Caco-2 (cell line): ENCODE measurements at regions not wholly inside any gene's neighbourhood (a gene's known extent, or its start where the extent isn't known, plus 50 kb on each side); places are given as distances from the start of the nearest gene placed in this dataset.

Experiments
- BruUV-seq: library from RNA; stranded (reverse); fragments of 400-500 nt; replicated peaks from 2 replicates; lab custom pipeline; 2021; lab: Mats Ljungman, UMichigan
- CTCF ChIA-PET: fragments of 300-600 bp; sonication (Branson Sonifier 250); formaldehyde crosslinking; loops from one replicate; lab custom pipeline; 2022; ENCODE audit warnings: antibody characterized with exemption; lab: Charles Lee
- POLR2A ChIA-PET: fragments of 300-600 bp; sonication (Branson Sonifier 250); formaldehyde crosslinking; loops from one replicate; lab custom pipeline; 2022; ENCODE audit warnings: antibody characterized with exemption; lab: Charles Lee
- DNase-seq, 2 experiments: peaks; one replicate each; pipeline versions ENCODE4 v3.0.0 to v3.0.0-alpha.2; 2020 to 2022
- H3K27me3 ChIP-seq: replicated peaks from 2 replicates; pipeline ENCODE4 v1.6.0; 2011; ENCODE audit warnings: low read length; ENCODE audit not compliant: control insufficient read depth, insufficient read depth
- H3K36me3 ChIP-seq: 2 replicates; pipeline ENCODE4 v1.5.1; 2011; ENCODE audit warnings: low read length; ENCODE audit not compliant: control insufficient read depth, insufficient read depth
- H3K4me1 ChIP-seq: fragments of 250-450 bp; sonication (Bioruptor Pico); 2 replicates; pipeline ENCODE4 v1.5.1; 2020; ENCODE audit warnings: mild to moderate bottlenecking
- H3K4me3 ChIP-seq: 2 replicates; pipeline ENCODE4 v1.5.1; 2011; ENCODE audit warnings: low read depth, mild to moderate bottlenecking, control low read depth, low read length
- H3K9me3 ChIP-seq: fragments of 250-450 bp; sonication (Bioruptor Pico); 2 replicates; pipeline ENCODE4 v1.5.1; 2020; ENCODE audit warnings: mild to moderate bottlenecking, moderate library complexity
- H3K27ac Mint-ChIP-seq: one replicate; pipeline ENCODE4 v1.8.0; 2022; ENCODE audit warnings: mixed read lengths; ENCODE audit not compliant: unreplicated experiment
- H3K27me3 Mint-ChIP-seq: one replicate; pipeline ENCODE4 v1.8.0; 2022; ENCODE audit warnings: mixed read lengths; ENCODE audit not compliant: insufficient read depth, unreplicated experiment
- H3K36me3 Mint-ChIP-seq: one replicate; pipeline ENCODE4 v1.8.0; 2022; ENCODE audit warnings: mild to moderate bottlenecking, mixed read lengths; ENCODE audit not compliant: insufficient read depth, unreplicated experiment
- H3K4me1 Mint-ChIP-seq: one replicate; pipeline ENCODE4 v1.8.0; 2022; ENCODE audit warnings: low read depth, mixed read lengths; ENCODE audit not compliant: unreplicated experiment
- H3K4me3 Mint-ChIP-seq: one replicate; pipeline ENCODE4 v1.8.0; 2022; ENCODE audit warnings: mild to moderate bottlenecking, moderate library complexity, mixed read lengths; ENCODE audit not compliant: unreplicated experiment
- H3K9me3 Mint-ChIP-seq: one replicate; pipeline ENCODE4 v1.8.0; 2022; ENCODE audit warnings: mixed read lengths; ENCODE audit not compliant: unreplicated experiment
- CTCF ChIP-seq, 2 experiments: fragments of 200-600 bp in 1 of 2; IDR thresholded peaks; 1 replicate in 1 of 2; 2 replicates in 1 of 2; pipeline versions ENCODE4 v1.5.1 to v1.8.0; 2011 to 2022; ENCODE audit warnings: antibody characterized with exemption in 1 of 2, control low read depth in 1 of 2, inconsistent platforms in 1 of 2, low read depth in 1 of 2, low read length in 1 of 2, mild to moderate bottlenecking in 1 of 2, moderate library complexity in 1 of 2; ENCODE audit not compliant: insufficient read depth in 1 of 2, severe bottlenecking in 1 of 2, unreplicated experiment in 1 of 2
- intact Hi-C: fragments of 100-400 bp; cut with micrococcal nuclease; formaldehyde crosslinking; loops from one replicate; pipeline ENCODE4 v1.10.0; 2022; ENCODE audit not compliant: unreplicated experiment

GRCh38 chr10:21463436-21463835 is 62.0 kb downstream of the SKIDA1 start:
- Histone ChIP-seq H3K4me1 (no peaks in the 10 kb centered on the region), H3K4me3 (no peak overlapping the region), H3K27me3 (no peaks in the 10 kb centered on the region), H3K9me3 (no peaks in the 10 kb centered on the region), H3K36me3 (no peaks in the 10 kb centered on the region)
- H3K4me1 Mint-ChIP-seq, result peaks cover 7% of the 10 kb centered on the region
- TF ChIP-seq CTCF (IDR thresholded peaks at IDR 0.05; ENCODE audit: insufficient read depth in 1 of 2, low read depth in 1 of 2, low read length in 1 of 2, severe bottlenecking in 1 of 2, unreplicated experiment in 1 of 2), result no peak
- H3K27me3 Mint-ChIP-seq, result no peaks in the 10 kb centered on the region
- H3K27ac Mint-ChIP-seq, result no peak overlapping the region
- no peak overlapping the region for H3K4me3 Mint-ChIP-seq
- no TSS peak for BruUV-seq
- peaks cover 9% of the 10 kb centered on the region for H3K9me3 Mint-ChIP-seq
- no peak for DNase-seq
- intact Hi-C loops, result no loop called here
- ChIA-PET POLR2A (no interaction called here), CTCF (no interaction called here)
- H3K36me3 Mint-ChIP-seq, result no peaks in the 10 kb centered on the region

GRCh38 chr10:21458126-21458871 is 67.2 kb downstream of the SKIDA1 start:
- CTCF ChIA-PET, result no interaction called here

GRCh38 chr10:21456160-21456559 is 69.3 kb downstream of the SKIDA1 start:
- TF ChIP-seq CTCF (IDR thresholded peaks at IDR 0.05; ENCODE audit: insufficient read depth in 1 of 2, low read depth in 1 of 2, low read length in 1 of 2, severe bottlenecking in 1 of 2, unreplicated experiment in 1 of 2), result no peak
- H3K4me3 ChIP-seq, result no peak overlapping the region
- Mint-ChIP-seq H3K27me3 (no peaks in the 10 kb centered on the region), H3K36me3 (no peaks in the 10 kb centered on the region), H3K4me3 (no peak overlapping the region), H3K27ac (no peak overlapping the region), H3K9me3 (peaks cover 17% of the 10 kb centered on the region), H3K4me1 (no peaks in the 10 kb centered on the region)
- H3K4me1 ChIP-seq, result no peaks in the 10 kb centered on the region
- POLR2A ChIA-PET, result no interaction called here
- H3K27me3 ChIP-seq, result no peaks in the 10 kb centered on the region
- H3K36me3 ChIP-seq, result no peaks in the 10 kb centered on the region
- intact Hi-C loops, result no loop called here
- CTCF ChIA-PET, result no interaction called here
- DNase-seq, result peak in 1 of 2 experiments; percentile 0
- H3K9me3 ChIP-seq, result no peaks in the 10 kb centered on the region; the same call in 1 of the 2 replicates
- BruUV-seq, result no TSS peak

More at GRCh38 chr10:21458126-21458871, 67.2 kb downstream of the SKIDA1 start:
- Histone ChIP-seq H3K36me3 (no peaks in the 10 kb centered on the region), H3K9me3 (no peaks in the 10 kb centered on the region; the same call in 1 of the 2 replicates), H3K4me3 (no peak overlapping the region), H3K4me1 (no peaks in the 10 kb centered on the region), H3K27me3 (no peaks in the 10 kb centered on the region)
- BruUV-seq, result no TSS peak
- Mint-ChIP-seq H3K36me3 (no peaks in the 10 kb centered on the region), H3K4me3 (no peak overlapping the region), H3K9me3 (peaks cover 21% of the 10 kb centered on the region), H3K27me3 (no peaks in the 10 kb centered on the region), H3K27ac (no peak overlapping the region), H3K4me1 (no peaks in the 10 kb centered on the region)
- POLR2A ChIA-PET, result no interaction called here
- no peak for DNase-seq
- no peak for TF ChIP-seq CTCF (IDR thresholded peaks at IDR 0.05; ENCODE audit: insufficient read depth in 1 of 2, low read depth in 1 of 2, low read length in 1 of 2, severe bottlenecking in 1 of 2, unreplicated experiment in 1 of 2)
- intact Hi-C loops, result no loop called here
